ENCODE measurements at regions not wholly inside any gene's neighbourhood (a gene's known extent, or its start where the extent isn't known, plus 50 kb on each side); places are given as distances from the start of the nearest gene placed in this dataset.

DNA sequence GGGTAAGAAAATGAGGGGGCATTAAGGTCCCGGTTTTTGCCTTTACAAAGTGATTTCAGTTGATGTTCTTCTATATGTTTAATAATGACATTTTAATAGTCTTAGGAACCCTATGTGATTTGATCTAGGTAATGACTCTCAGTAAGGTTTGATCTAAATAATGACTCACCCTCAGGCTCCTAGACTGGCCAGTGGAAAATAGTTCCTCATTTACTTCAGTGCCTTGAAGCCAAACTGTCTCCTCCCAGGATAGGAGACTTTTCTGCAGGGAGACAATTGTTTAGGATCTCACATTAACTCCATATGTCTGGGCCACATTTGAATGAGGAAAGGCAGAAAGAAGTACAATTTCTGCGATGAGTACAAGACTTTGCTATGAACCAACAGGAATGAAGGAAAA is 1331.9 kb downstream of the XPNPEP1 start:
- TF ChIP-seq, protein P1, sequence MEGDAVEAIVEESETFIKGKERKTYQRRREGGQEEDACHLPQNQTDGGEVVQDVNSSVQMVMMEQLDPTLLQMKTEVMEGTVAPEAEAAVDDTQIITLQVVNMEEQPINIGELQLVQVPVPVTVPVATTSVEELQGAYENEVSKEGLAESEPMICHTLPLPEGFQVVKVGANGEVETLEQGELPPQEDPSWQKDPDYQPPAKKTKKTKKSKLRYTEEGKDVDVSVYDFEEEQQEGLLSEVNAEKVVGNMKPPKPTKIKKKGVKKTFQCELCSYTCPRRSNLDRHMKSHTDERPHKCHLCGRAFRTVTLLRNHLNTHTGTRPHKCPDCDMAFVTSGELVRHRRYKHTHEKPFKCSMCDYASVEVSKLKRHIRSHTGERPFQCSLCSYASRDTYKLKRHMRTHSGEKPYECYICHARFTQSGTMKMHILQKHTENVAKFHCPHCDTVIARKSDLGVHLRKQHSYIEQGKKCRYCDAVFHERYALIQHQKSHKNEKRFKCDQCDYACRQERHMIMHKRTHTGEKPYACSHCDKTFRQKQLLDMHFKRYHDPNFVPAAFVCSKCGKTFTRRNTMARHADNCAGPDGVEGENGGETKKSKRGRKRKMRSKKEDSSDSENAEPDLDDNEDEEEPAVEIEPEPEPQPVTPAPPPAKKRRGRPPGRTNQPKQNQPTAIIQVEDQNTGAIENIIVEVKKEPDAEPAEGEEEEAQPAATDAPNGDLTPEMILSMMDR (conservative IDR thresholded peaks at IDR 0.05), result no peak
- Mint-ChIP-seq H3K4me3 (no peak overlapping the region), H3K27ac (ENCODE audit: unreplicated experiment) (no peak overlapping the region), H3K27me3 (ENCODE audit: low read depth) (no peaks in the 10 kb centered on the region), H3K9me3 (no peaks in the 10 kb centered on the region), H3K4me1 (peaks cover 30% of the 10 kb centered on the region), H3K36me3 (ENCODE audit: low read depth) (no peaks in the 10 kb centered on the region)
- no peak for DNase-seq (ENCODE audit: low read depth, low spot score)

DNA sequence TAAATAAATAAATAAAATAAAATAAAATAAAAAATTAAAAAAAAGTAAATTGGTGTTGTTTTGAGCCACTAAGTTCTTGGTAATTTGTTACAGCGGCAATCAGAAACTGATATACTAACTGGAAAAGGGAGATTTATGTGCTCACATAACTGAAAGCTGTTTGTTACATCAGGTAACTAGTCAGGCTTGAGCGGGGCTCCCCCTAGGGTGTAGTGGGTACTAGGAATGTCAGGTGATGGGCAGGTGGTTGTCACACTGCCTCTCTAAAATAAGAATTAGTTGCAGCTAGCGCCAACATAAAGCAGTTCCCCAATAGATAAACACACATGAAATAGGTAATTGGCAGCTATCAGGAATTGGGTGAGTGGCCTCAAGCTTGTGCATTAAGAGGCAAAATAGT is 1336.9 kb downstream of the XPNPEP1 start:
- Mint-ChIP-seq H3K9me3 (no peaks in the 10 kb centered on the region), H3K27me3 (ENCODE audit: low read depth) (no peaks in the 10 kb centered on the region), H3K4me1 (peaks cover 11% of the 10 kb centered on the region), H3K36me3 (ENCODE audit: low read depth) (no peaks in the 10 kb centered on the region), H3K27ac (ENCODE audit: unreplicated experiment) (no peak overlapping the region), H3K4me3 (no peak overlapping the region)
- TF ChIP-seq, protein P1 (conservative IDR thresholded peaks at IDR 0.05), result no peak
- DNase-seq (ENCODE audit: low read depth, low spot score), result no peak

DNA sequence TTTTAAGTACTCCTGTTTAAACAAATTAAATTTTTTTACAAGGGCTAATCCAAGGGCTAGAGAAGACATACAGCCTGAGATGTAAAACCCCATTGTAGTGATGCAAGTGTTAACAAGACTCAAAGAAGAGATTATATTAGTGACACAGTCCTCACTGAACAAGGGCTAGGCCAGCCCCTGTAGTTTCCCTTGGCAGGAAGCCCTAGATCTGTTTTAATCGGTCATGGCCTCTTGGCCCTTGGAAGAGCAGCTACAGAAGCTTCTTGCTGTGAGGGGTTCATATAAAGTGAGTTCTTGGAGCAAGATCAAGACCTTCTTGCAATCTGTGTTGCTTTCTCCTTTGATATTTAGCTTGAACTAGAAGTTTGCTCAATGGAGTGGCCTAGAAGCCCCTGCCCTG is 1339.4 kb downstream of the XPNPEP1 start:
- H3K4me3 Mint-ChIP-seq, result no peak overlapping the region
- H3K27me3 Mint-ChIP-seq (ENCODE audit: low read depth), result no peaks in the 10 kb centered on the region
- no peak overlapping the region for H3K27ac Mint-ChIP-seq (ENCODE audit: unreplicated experiment)
- peaks cover 11% of the 10 kb centered on the region for H3K4me1 Mint-ChIP-seq
- H3K9me3 Mint-ChIP-seq, result no peaks in the 10 kb centered on the region
- no peak for DNase-seq (ENCODE audit: low read depth, low spot score)
- H3K36me3 Mint-ChIP-seq (ENCODE audit: low read depth), result no peaks in the 10 kb centered on the region
- TF ChIP-seq, protein P1 (conservative IDR thresholded peaks at IDR 0.05), result no peak

DNA sequence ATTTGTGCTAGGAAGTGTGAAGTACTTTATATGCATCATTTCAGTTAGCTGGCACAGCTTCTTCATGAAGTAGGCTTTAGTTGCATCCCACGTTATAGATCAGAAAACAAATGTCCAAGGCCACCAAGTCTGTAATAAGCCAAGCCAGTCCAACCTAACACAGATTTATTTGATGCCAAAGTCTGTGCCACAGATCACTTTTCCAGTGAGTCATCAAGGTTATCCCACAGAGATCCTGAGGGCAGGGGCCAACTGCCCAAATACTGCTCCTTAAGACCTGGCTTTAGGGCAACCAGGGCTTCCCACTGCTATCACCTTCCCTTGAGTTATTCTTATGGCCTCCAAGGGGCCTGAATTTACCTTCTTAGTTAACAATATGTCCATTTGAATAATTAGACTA is 1340.4 kb downstream of the XPNPEP1 start:
- peaks cover 11% of the 10 kb centered on the region for H3K4me1 Mint-ChIP-seq
- TF ChIP-seq, protein P1 (conservative IDR thresholded peaks at IDR 0.05), result no peak
- H3K27me3 Mint-ChIP-seq (ENCODE audit: low read depth), result no peaks in the 10 kb centered on the region
- H3K4me3 Mint-ChIP-seq, result no peak overlapping the region
- H3K36me3 Mint-ChIP-seq (ENCODE audit: low read depth), result no peaks in the 10 kb centered on the region
- H3K27ac Mint-ChIP-seq (ENCODE audit: unreplicated experiment), result no peak overlapping the region
- H3K9me3 Mint-ChIP-seq, result no peaks in the 10 kb centered on the region
- no peak for DNase-seq (ENCODE audit: low read depth, low spot score)

DNA sequence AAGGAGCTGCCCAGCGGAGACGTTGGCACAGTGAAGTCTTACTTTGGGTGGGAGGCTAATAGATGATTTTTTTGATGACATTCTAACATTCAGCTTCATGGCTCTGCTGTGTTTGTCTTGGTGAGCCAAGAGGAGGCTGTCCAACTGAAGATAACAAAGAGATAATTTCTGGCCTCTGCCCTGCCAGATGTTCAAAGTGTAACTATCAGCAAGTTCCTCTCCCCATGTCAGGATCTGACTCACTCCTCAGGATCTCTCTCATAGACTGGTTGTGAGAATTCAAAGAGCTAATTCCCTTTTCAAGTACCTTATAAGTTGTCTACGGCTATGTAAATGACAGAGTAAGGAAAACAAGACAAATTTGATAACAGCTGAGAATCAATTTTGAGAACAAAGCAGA is 1340.9 kb downstream of the XPNPEP1 start:
- Mint-ChIP-seq H3K27me3 (ENCODE audit: low read depth) (no peaks in the 10 kb centered on the region), H3K27ac (ENCODE audit: unreplicated experiment) (no peak overlapping the region), H3K36me3 (ENCODE audit: low read depth) (no peaks in the 10 kb centered on the region), H3K9me3 (no peaks in the 10 kb centered on the region), H3K4me3 (no peak overlapping the region), H3K4me1 (peaks cover 11% of the 10 kb centered on the region)
- no peak for DNase-seq (ENCODE audit: low read depth, low spot score)
- TF ChIP-seq, protein P1 (conservative IDR thresholded peaks at IDR 0.05), result no peak

DNA sequence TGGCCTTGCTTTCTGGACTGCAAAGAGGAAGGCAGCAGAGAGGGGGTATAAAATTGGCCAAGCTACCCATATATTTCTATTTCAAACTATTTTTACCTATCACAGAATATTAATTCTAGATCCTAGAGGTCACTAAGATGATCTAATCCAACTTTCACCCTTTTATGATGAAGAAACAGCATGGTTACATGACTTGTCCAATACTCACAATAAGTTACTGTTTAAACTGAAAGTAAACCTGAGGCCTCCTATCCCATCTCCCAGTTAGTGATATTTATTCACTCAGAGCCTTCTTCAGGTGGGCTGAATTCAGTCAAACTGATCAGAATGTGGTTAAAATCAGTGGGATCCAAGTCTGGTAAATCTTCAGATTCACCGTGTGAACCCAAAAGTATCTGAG is 1345.1 kb downstream of the XPNPEP1 start:
- no peaks in the 10 kb centered on the region for H3K4me1 Mint-ChIP-seq
- H3K27ac Mint-ChIP-seq (ENCODE audit: unreplicated experiment), result no peak overlapping the region
- H3K27me3 Mint-ChIP-seq (ENCODE audit: low read depth), result no peaks in the 10 kb centered on the region
- H3K36me3 Mint-ChIP-seq (ENCODE audit: low read depth), result no peaks in the 10 kb centered on the region
- H3K4me3 Mint-ChIP-seq, result no peak overlapping the region
- no peak for DNase-seq (ENCODE audit: low read depth, low spot score)
- no peaks in the 10 kb centered on the region for H3K9me3 Mint-ChIP-seq
- TF ChIP-seq, protein P1 (conservative IDR thresholded peaks at IDR 0.05), result no peak

All from neural crest cell (in vitro differentiated cells).